IPS-NIHi11 (cell line): ENCODE measurements at regions not wholly inside any gene's neighbourhood (a gene's known extent, or its start where the extent isn't known, plus 50 kb on each side); places are given as distances from the start of the nearest gene placed in this dataset.
"Not testable (repeated sequence)": the region's sequence is repeated elsewhere in the genome, so short reads cannot be mapped to it uniquely, and the experiment has no call there.

ENCODE experiments used
- DNase-seq: peaks from one replicate; pipeline ENCODE4 v3.0.0; 2012; ENCODE audit warnings: mixed read lengths, low spot score

GRCh38 chr22:34834059-34834458, 231.9 kb upstream of the ISX start:
- DNase-seq, result no peak

GRCh38 chr22:34834541-34834940, 231.4 kb upstream of the ISX start:
- not testable (repeated sequence) for DNase-seq

GRCh38 chr22:34841331-34841771, 224.6 kb upstream of the ISX start:
- DNase-seq, result peak; percentile 37

GRCh38 chr22:34841911-34842310, 224.0 kb upstream of the ISX start:
- DNase-seq, result no peak

GRCh38 chr22:34842630-34843029, 223.3 kb upstream of the ISX start:
- no peak for DNase-seq

GRCh38 chr22:34843743-34844142, 222.2 kb upstream of the ISX start:
- DNase-seq, result not testable (repeated sequence)

GRCh38 chr22:34845391-34845790, 220.6 kb upstream of the ISX start:
- no peak for DNase-seq

GRCh38 chr22:34847072-34847471, 218.9 kb upstream of the ISX start:
- DNase-seq, result no peak

GRCh38 chr22:34849965-34850364, 216.0 kb upstream of the ISX start:
- DNase-seq, result no peak

- no peak for DNase-seq
These were observed 213.9 kb upstream of the ISX start for GRCh38 chr22:34851918-34852662.

- no peak for DNase-seq
These were observed 210.5 kb upstream of the ISX start for GRCh38 chr22:34855471-34855870.

- no peak for DNase-seq
These were observed 207.9 kb upstream of the ISX start for GRCh38 chr22:34858066-34858465.

GRCh38 chr22:34861787-34862186, 204.2 kb upstream of the ISX start:
- DNase-seq, result no peak

- DNase-seq, result no peak
These were observed 199.9 kb upstream of the ISX start for GRCh38 chr22:34866081-34866480.

- no peak for DNase-seq
These were observed 199.3 kb upstream of the ISX start for GRCh38 chr22:34866495-34867131.

- DNase-seq, result no peak
These were observed 188.5 kb upstream of the ISX start for GRCh38 chr22:34877506-34877905.

- DNase-seq, result no peak
These were observed 187.8 kb upstream of the ISX start for GRCh38 chr22:34878171-34878570.

- no peak for DNase-seq
These were observed 187.0 kb upstream of the ISX start for GRCh38 chr22:34879001-34879400.

GRCh38 chr22:34880662-34881061, 185.3 kb upstream of the ISX start:
- no peak for DNase-seq

GRCh38 chr22:34881453-34881852, 184.5 kb upstream of the ISX start:
- no peak for DNase-seq

GRCh38 chr22:34885852-34886251, 180.1 kb upstream of the ISX start:
- DNase-seq, result no peak

- DNase-seq, result no peak
These were observed 179.6 kb upstream of the ISX start for GRCh38 chr22:34886391-34886790.

- DNase-seq, result no peak
These were observed 179.1 kb upstream of the ISX start for GRCh38 chr22:34886812-34887211.

- no peak for DNase-seq
These were observed 168.8 kb upstream of the ISX start for GRCh38 chr22:34897126-34897525.
